Mucosa of gallbladder (tissue), 1 donor: ENCODE measurements at regions not wholly inside any gene's neighbourhood (a gene's known extent, or its start where the extent isn't known, plus 50 kb on each side); places are given as distances from the start of the nearest gene placed in this dataset.
"Not testable (repeated sequence)": the region's sequence is repeated elsewhere in the genome, so short reads cannot be mapped to it uniquely, and the experiment has no call there.

ENCODE experiments used
- DNase-seq: peaks from one replicate; pipeline ENCODE4 v3.0.0-alpha.2; 2020; ENCODE audit warnings: low spot score
- donor health status: DM: no; HTN: no; CAD: no.

GRCh38 chr7:93830141-93830925, 60.2 kb downstream of the TFPI2 start:
- DNase-seq: no peak

GRCh38 chr7:93828260-93828659, 62.3 kb downstream of the TFPI2 start:
- DNase-seq: no peak

- no peak for DNase-seq
Measured at GRCh38 chr7:93823621-93824020, 66.9 kb downstream of the TFPI2 start.

- DNase-seq: no peak
Measured at GRCh38 chr7:93821463-93821862, 69.1 kb downstream of the TFPI2 start.

- DNase-seq: no peak
Measured at GRCh38 chr7:93819699-93820098, 70.9 kb downstream of the TFPI2 start.

GRCh38 chr7:93817526-93817925, 73.0 kb downstream of the TFPI2 start:
- DNase-seq: no peak

GRCh38 chr7:93817004-93817403, 73.5 kb downstream of the TFPI2 start:
- no peak for DNase-seq

- no peak for DNase-seq
Measured at GRCh38 chr7:93813514-93813913, 77.0 kb downstream of the TFPI2 start.

- DNase-seq: no peak
Measured at GRCh38 chr7:93812061-93812460, 78.5 kb downstream of the TFPI2 start.

- no peak for DNase-seq
Measured at GRCh38 chr7:93811198-93811597, 79.4 kb downstream of the TFPI2 start.

GRCh38 chr7:93810561-93810960, 80.0 kb downstream of the TFPI2 start:
- no peak for DNase-seq

GRCh38 chr7:93804726-93805125, 85.8 kb downstream of the TFPI2 start:
- no peak for DNase-seq

- DNase-seq: no peak
Measured at GRCh38 chr7:93799750-93800357, 90.7 kb downstream of the TFPI2 start.

GRCh38 chr7:93793084-93793697, 97.4 kb downstream of the TFPI2 start:
- not testable (repeated sequence) for DNase-seq

GRCh38 chr7:93779115-93779514, 111.4 kb downstream of the TFPI2 start:
- DNase-seq: no peak

GRCh38 chr7:93778384-93778783, 112.2 kb downstream of the TFPI2 start:
- no peak for DNase-seq

- no peak for DNase-seq
Measured at GRCh38 chr7:93773446-93773845, 117.1 kb downstream of the TFPI2 start.

- no peak for DNase-seq
Measured at GRCh38 chr7:93765475-93765874, 125.1 kb downstream of the TFPI2 start.

- DNase-seq: no peak
Measured at GRCh38 chr7:93758631-93759030, 131.9 kb downstream of the TFPI2 start.

- no peak for DNase-seq
Measured at GRCh38 chr7:93757426-93757825, 133.1 kb downstream of the TFPI2 start.

- DNase-seq: no peak
Measured at GRCh38 chr7:93756890-93757289, 133.7 kb downstream of the TFPI2 start.

GRCh38 chr7:93751421-93751820, 139.1 kb downstream of the TFPI2 start:
- DNase-seq: no peak

- no peak for DNase-seq
Measured at GRCh38 chr7:93750986-93751385, 139.6 kb downstream of the TFPI2 start.
